ENCODE measurements at regions not wholly inside any gene's neighbourhood (a gene's known extent, or its start where the extent isn't known, plus 50 kb on each side); places are given as distances from the start of the nearest gene placed in this dataset.

- no peak overlapping the region for H3K4me3 ChIP-seq (ENCODE audit: low read depth, low read length)
- H3K36me3 ChIP-seq (ENCODE audit: control insufficient read depth, insufficient read depth, low read length), result no peaks in the 10 kb centered on the region
- H3K27me3 ChIP-seq (ENCODE audit: control insufficient read depth, insufficient read depth, low read length), result no peaks in the 10 kb centered on the region
- H3K9me3 ChIP-seq (ENCODE audit: control insufficient read depth, insufficient read depth, low read length), result no peaks in the 10 kb centered on the region
- H3K4me1 ChIP-seq (ENCODE audit: control insufficient read depth, insufficient read depth, low read length), result peaks cover 8% of the 10 kb centered on the region
- no peak overlapping the region for H3K9ac ChIP-seq (ENCODE audit: low read depth, low read length)
Observed at GRCh38 chr14:95374239-95374997, 54.7 kb upstream of the CLMN start.

GRCh38 chr14:95370076-95370475, 50.4 kb upstream of the CLMN start:
- H3K27me3 ChIP-seq (ENCODE audit: control insufficient read depth, insufficient read depth, low read length), result no peaks in the 10 kb centered on the region
- H3K9me3 ChIP-seq (ENCODE audit: control insufficient read depth, insufficient read depth, low read length), result no peaks in the 10 kb centered on the region
- H3K4me3 ChIP-seq (ENCODE audit: low read depth, low read length), result no peak overlapping the region
- H3K9ac ChIP-seq (ENCODE audit: low read depth, low read length), result no peak overlapping the region
- peaks cover 8% of the 10 kb centered on the region for H3K4me1 ChIP-seq (ENCODE audit: control insufficient read depth, insufficient read depth, low read length)
- no peaks in the 10 kb centered on the region for H3K36me3 ChIP-seq (ENCODE audit: control insufficient read depth, insufficient read depth, low read length)
